H9 (cell line): ENCODE measurements at regions not wholly inside any gene's neighbourhood (a gene's known extent, or its start where the extent isn't known, plus 50 kb on each side); places are given as distances from the start of the nearest gene placed in this dataset.

Experiments used
- DNase-seq: peaks from one replicate; pipeline ENCODE4 v3.0.0-alpha.2; 2017
- H2AFZ ChIP-seq: one replicate; pipeline ENCODE4 v1.6.1; 2013; ENCODE audit warnings: mild to moderate bottlenecking, low read length, control low read depth, moderate library complexity
- H2AK5ac ChIP-seq: 2 replicates; pipeline ENCODE4 v1.6.1; 2013; ENCODE audit warnings: low read length, control low read depth, mixed read lengths; ENCODE audit not compliant: insufficient read length
- H2BK120ac ChIP-seq: one replicate; pipeline ENCODE4 v1.6.1; 2013; ENCODE audit warnings: low read depth, mild to moderate bottlenecking, low read length, control low read depth, inconsistent platforms; ENCODE audit not compliant: poor library complexity, severe bottlenecking
- H2BK12ac ChIP-seq: 2 replicates; pipeline ENCODE4 v1.6.1; 2013; ENCODE audit warnings: low read length, control low read depth, mixed read lengths, low read depth; ENCODE audit not compliant: insufficient read length
- H2BK15ac ChIP-seq: 2 replicates; pipeline ENCODE4 v1.6.1; 2013; ENCODE audit warnings: low read depth, low read length, control low read depth
- H2BK20ac ChIP-seq: one replicate; pipeline ENCODE4 v1.6.1; 2013; ENCODE audit warnings: low read depth, mild to moderate bottlenecking, low read length, control low read depth, inconsistent platforms; ENCODE audit not compliant: poor library complexity, severe bottlenecking
- H2BK5ac ChIP-seq: 2 replicates; pipeline ENCODE4 v1.6.1; 2013; ENCODE audit warnings: low read length, control low read depth, mixed read lengths; ENCODE audit not compliant: insufficient read length
- H3K14ac ChIP-seq: 2 replicates; pipeline ENCODE4 v1.6.1; 2013; ENCODE audit warnings: low read length, control low read depth; ENCODE audit not compliant: insufficient read depth
- H3K18ac ChIP-seq: 2 replicates; pipeline ENCODE4 v1.6.1; 2013; ENCODE audit warnings: low read depth, mild to moderate bottlenecking, mixed read lengths, low read length, control low read depth; ENCODE audit not compliant: insufficient read length
- H3K23ac ChIP-seq: 2 replicates; pipeline ENCODE4 v1.6.1; 2013; ENCODE audit warnings: low read length, control low read depth, mixed read lengths, low read depth; ENCODE audit not compliant: insufficient read length
- H3K23me2 ChIP-seq: 2 replicates; pipeline ENCODE4 v1.6.1; 2013; ENCODE audit warnings: low read depth, mild to moderate bottlenecking, mixed read lengths, low read length, control low read depth; ENCODE audit not compliant: insufficient read length, poor library complexity, severe bottlenecking
- H3K27ac ChIP-seq: 2 replicates; pipeline ENCODE4 v1.5.1; 2013; ENCODE audit warnings: low read length, control low read depth, mixed read lengths, low read depth; ENCODE audit not compliant: insufficient read length
- H3K27me3 ChIP-seq: 2 replicates; pipeline ENCODE4 v1.6.1; 2013; ENCODE audit warnings: low read length, control low read depth, inconsistent platforms; ENCODE audit not compliant: insufficient read depth
- H3K4ac ChIP-seq: 2 replicates; pipeline ENCODE4 v1.6.1; 2013; ENCODE audit warnings: low read depth, mild to moderate bottlenecking, control low read depth, inconsistent platforms, low read length, moderate library complexity
- H3K4me1 ChIP-seq: 2 replicates; pipeline ENCODE4 v1.6.1; 2013; ENCODE audit warnings: low read length, control low read depth, inconsistent platforms; ENCODE audit not compliant: insufficient read depth
- H3K4me2 ChIP-seq: 2 replicates; pipeline ENCODE4 v1.6.1; 2013; ENCODE audit warnings: low read length, control low read depth, mixed read lengths; ENCODE audit not compliant: insufficient read length, insufficient read depth
- H3K56ac ChIP-seq: 2 replicates; pipeline ENCODE4 v1.6.1; 2013; ENCODE audit warnings: low read depth, mild to moderate bottlenecking, mixed read lengths, low read length, control low read depth; ENCODE audit not compliant: insufficient read length
- H3K79me1 ChIP-seq: 2 replicates; pipeline ENCODE4 v1.6.1; 2013; ENCODE audit warnings: low read depth, mild to moderate bottlenecking, moderate library complexity, low read length, control low read depth, inconsistent platforms; ENCODE audit not compliant: insufficient read depth, poor library complexity, severe bottlenecking
- H3K79me2 ChIP-seq: 2 replicates; pipeline ENCODE4 v1.6.1; 2013; ENCODE audit warnings: low read length, control low read depth, inconsistent platforms; ENCODE audit not compliant: insufficient read depth
- H3K9ac ChIP-seq: 2 replicates; pipeline ENCODE4 v1.6.1; 2013; ENCODE audit warnings: low read length, control low read depth, mixed read lengths; ENCODE audit not compliant: insufficient read length; ENCODE audit errors: extremely low read depth
- H3K9me3 ChIP-seq: one replicate; pipeline ENCODE4 v1.6.1; 2013; ENCODE audit warnings: low read depth, low read length, inconsistent platforms; ENCODE audit not compliant: control insufficient read depth
- H3T11ph ChIP-seq: one replicate; pipeline ENCODE4 v1.6.1; 2013; ENCODE audit warnings: mild to moderate bottlenecking, low read length, control low read depth, inconsistent platforms
- H4K20me1 ChIP-seq: one replicate; pipeline ENCODE4 v1.6.1; 2013; ENCODE audit not compliant: control insufficient read depth, insufficient read length, insufficient read depth
- H4K5ac ChIP-seq: 2 replicates; pipeline ENCODE4 v1.6.1; 2013; ENCODE audit warnings: low read depth, mild to moderate bottlenecking, mixed read lengths, low read length, control low read depth; ENCODE audit not compliant: insufficient read length
- H4K8ac ChIP-seq: replicated peaks from 2 replicates; pipeline ENCODE4 v1.6.1; 2013; ENCODE audit warnings: low read length, control low read depth, mixed read lengths, low read depth; ENCODE audit not compliant: insufficient read length
- H4K91ac ChIP-seq: 2 replicates; pipeline ENCODE4 v1.6.1; 2013; ENCODE audit warnings: low read depth, mild to moderate bottlenecking, moderate library complexity, mixed read lengths, low read length, control low read depth; ENCODE audit not compliant: insufficient read length
- H3K27ac Mint-ChIP-seq, 3 experiments: 2 replicates in 2 of 3; 3 replicates in 1 of 3; pipeline ENCODE4 v1.8.0; 2020 to 2021; ENCODE audit warnings: mixed read lengths in 3 of 3, mild to moderate bottlenecking in 1 of 3, moderate library complexity in 1 of 3
- H3K27me3 Mint-ChIP-seq: 2 replicates; pipeline ENCODE4 v1.8.0; 2021; ENCODE audit warnings: low read depth, mild to moderate bottlenecking, moderate library complexity, mixed read lengths
- H3K36me3 Mint-ChIP-seq, 3 experiments: 2 replicates in 2 of 3; 3 replicates in 1 of 3; pipeline ENCODE4 v1.8.0; 2020 to 2021; ENCODE audit warnings: low read depth in 3 of 3, mixed read lengths in 3 of 3; ENCODE audit not compliant: insufficient read depth in 1 of 3
- H3K4me1 Mint-ChIP-seq, 2 experiments: 2 replicates each; pipeline ENCODE4 v1.8.0; 2020; ENCODE audit warnings: mixed read lengths in 2 of 2
- H3K4me3 Mint-ChIP-seq, 2 experiments: 2 replicates in 1 of 2; 3 replicates in 1 of 2; pipeline ENCODE4 v1.8.0; 2020 to 2021; ENCODE audit warnings: mild to moderate bottlenecking in 2 of 2, mixed read lengths in 2 of 2, moderate library complexity in 1 of 2
- H3K9me3 Mint-ChIP-seq, 2 experiments: 2 replicates in 1 of 2; 3 replicates in 1 of 2; pipeline ENCODE4 v1.8.0; 2020; ENCODE audit warnings: mild to moderate bottlenecking in 2 of 2, mixed read lengths in 2 of 2, moderate library complexity in 1 of 2
- CTCF ChIP-seq: fragments of 200-600 bp; sonication (generic); conservative IDR thresholded peaks from 3 replicates; pipeline ENCODE4 v1.8.0; 2021; ENCODE audit warnings: antibody characterized with exemption, mild to moderate bottlenecking
- WGBS: extraction: QIAGEN DNeasy Blood & Tissue Kit; methylation state at CpG from one replicate; pipeline ENCODE4 v1.1.7; 2013; ENCODE audit warnings: missing lambda C conversion rate, low lambda C conversion rate, mixed read lengths; ENCODE audit not compliant: insufficient read length; ENCODE audit errors: extremely low coverage; 5-methylcytosine and 5-hydroxymethylcytosine counted together

GRCh38 chr4:79578606-79579005, 170.6 kb upstream of the GK2 start:
- no peak overlapping the region for H2BK5ac ChIP-seq
- H3K9me3 ChIP-seq, result no peaks in the 10 kb centered on the region
- H3K9ac ChIP-seq, result no peak overlapping the region
- no peak overlapping the region for H3K4me3 Mint-ChIP-seq
- H4K5ac ChIP-seq, result no peak overlapping the region
- H2BK120ac ChIP-seq, result no peak overlapping the region
- no peak overlapping the region for H3T11ph ChIP-seq
- peaks cover 2% of the 10 kb centered on the region; the same call in 1 of the 2 replicates for H3K4me1 ChIP-seq
- H2BK12ac ChIP-seq, result no peak overlapping the region
- H2AK5ac ChIP-seq, result no peak overlapping the region
- no peak overlapping the region for H2BK15ac ChIP-seq
- no peak overlapping the region for H3K27ac ChIP-seq
- no peak for TF ChIP-seq CTCF
- no peaks in the 10 kb centered on the region for H3K79me1 ChIP-seq
- no peak overlapping the region for H3K23ac ChIP-seq
- H3K27me3 Mint-ChIP-seq, result no peaks in the 10 kb centered on the region
- no peak overlapping the region for H4K91ac ChIP-seq
- H4K20me1 ChIP-seq, result no peaks in the 10 kb centered on the region
- H3K27me3 ChIP-seq, result no peaks in the 10 kb centered on the region
- H4K8ac ChIP-seq, result no peak overlapping the region
- no peaks in the 10 kb centered on the region for H3K23me2 ChIP-seq
- no CpG with 5 or more reads among the region's 3 CpGs for WGBS
- no peak overlapping the region for H3K56ac ChIP-seq
- no peaks in the 10 kb centered on the region for H3K79me2 ChIP-seq
- no peak overlapping the region for H3K18ac ChIP-seq
- H3K9me3 Mint-ChIP-seq, result no peaks in the 10 kb centered on the region
- no peak overlapping the region for H3K4me2 ChIP-seq
- H3K27ac Mint-ChIP-seq, result no peak overlapping the region
- H3K4ac ChIP-seq, result no peak overlapping the region
- peaks cover 7 to 27% of the 10 kb centered on the region in 2 experiments for H3K4me1 Mint-ChIP-seq
- no peak overlapping the region for H2BK20ac ChIP-seq
- H2AFZ ChIP-seq, result no peak overlapping the region
- H3K36me3 Mint-ChIP-seq, result no peaks in the 10 kb centered on the region
- DNase-seq, result no peak
- H3K14ac ChIP-seq, result no peak overlapping the region
